K562 (cell line): ENCODE measurements at regions not wholly inside any gene's neighbourhood (a gene's known extent, or its start where the extent isn't known, plus 50 kb on each side); places are given as distances from the start of the nearest gene placed in this dataset.

Experiments
- ATF2 ChIP-seq: sonication (generic); formaldehyde crosslinking; IDR thresholded peaks from 2 replicates; pipeline ENCODE4 v1.8.1; 2022; ENCODE audit warnings: missing genetic modification reagents
- BDP1 ChIP-seq: IDR thresholded peaks from 3 replicates; pipeline ENCODE4 v1.6.1; 2011; ENCODE audit not compliant: insufficient read length, insufficient read depth
- CHD2 ChIP-seq: IDR thresholded peaks from 2 replicates; pipeline ENCODE4 v1.6.1; 2011; ENCODE audit warnings: low read depth, low read length
- CHD4 ChIP-seq: fragments of 200-600 bp; sonication (generic); IDR thresholded peaks from 3 replicates; pipeline ENCODE4 v1.6.1; 2012; ENCODE audit warnings: low read depth, mild to moderate bottlenecking, mixed read lengths, low read length, inconsistent platforms; ENCODE audit not compliant: insufficient read depth, insufficient replicate concordance, poor library complexity, severe bottlenecking
- DPF2 ChIP-seq: fragments of 450-650 bp; IDR thresholded peaks from 2 replicates; pipeline ENCODE4 v1.6.1; 2016
- GABPB2 ChIP-seq: fragments of 250-450 bp; sonication (Bioruptor Pico); conservative IDR thresholded peaks from 2 replicates; pipeline ENCODE4 v1.5.1; 2021; ENCODE audit warnings: mild to moderate bottlenecking
- JUNB ChIP-seq: fragments of 450-650 bp; formaldehyde crosslinking; conservative IDR thresholded peaks from 2 replicates; pipeline ENCODE4 v1.4.0; 2020; ENCODE audit warnings: mild to moderate bottlenecking
- MIER1 ChIP-seq: fragments of 450-650 bp; IDR thresholded peaks from 2 replicates; pipeline ENCODE4 v1.6.1; 2016; ENCODE audit warnings: antibody characterized with exemption, mild to moderate bottlenecking, low read depth
- NBN ChIP-seq: fragments of 450-650 bp; IDR thresholded peaks from 2 replicates; pipeline ENCODE4 v1.6.1; 2016; ENCODE audit warnings: low read depth, mild to moderate bottlenecking
- PRDM10 ChIP-seq: fragments of 450-650 bp; IDR thresholded peaks from 2 replicates; pipeline ENCODE4 v1.6.1; 2018; ENCODE audit not compliant: partially characterized antibody
- RUNX1 ChIP-seq: sonication (generic); IDR thresholded peaks from 2 replicates; pipeline ENCODE4 v1.6.1; 2016; ENCODE audit warnings: antibody characterized with exemption, low read depth
- ZNF239 ChIP-seq: fragments of 250-450 bp; sonication (Bioruptor Pico); IDR thresholded peaks from 2 replicates; pipeline ENCODE4 v1.4.0; 2020; ENCODE audit warnings: mild to moderate bottlenecking
- ZNF263 ChIP-seq: sonication (generic); formaldehyde crosslinking; IDR thresholded peaks from 2 replicates; pipeline ENCODE4 v1.8.0; 2022; ENCODE audit warnings: mild to moderate bottlenecking, missing genetic modification reagents, borderline replicate concordance
- ZNF354B ChIP-seq: fragments of 250-450 bp; sonication (Bioruptor Pico); IDR thresholded peaks from 2 replicates; pipeline ENCODE4 v1.4.0; 2020
- ZNF766 ChIP-seq: fragments of 200-800 bp; sonication (Bioruptor generic); conservative IDR thresholded peaks from 2 replicates; pipeline ENCODE4 v1.6.1; 2016; ENCODE audit warnings: missing genetic modification characterization, missing compliant biosample characterization
- TF ChIP-seq, protein P1 (sequence below), 2 experiments: fragments of 450-650 bp; conservative IDR thresholded peaks; 2 replicates each; pipeline ENCODE4 v1.6.1; 2017; ENCODE audit warnings: mild to moderate bottlenecking in 2 of 2, moderate library complexity in 2 of 2
- TF ChIP-seq, protein P2 (sequence below), 2 experiments: fragments of 450-650 bp in 1 of 2; sonication (generic) in 1 of 2; formaldehyde crosslinking in 1 of 2; IDR thresholded peaks in 1 of 2; conservative IDR thresholded peaks in 1 of 2; 2 replicates each; pipeline versions ENCODE4 v1.6.1 to v1.8.1; 2016 to 2023; ENCODE audit warnings: mild to moderate bottlenecking in 2 of 2, moderate library complexity in 2 of 2, inconsistent platforms in 1 of 2, missing genetic modification reagents in 1 of 2

DNA sequence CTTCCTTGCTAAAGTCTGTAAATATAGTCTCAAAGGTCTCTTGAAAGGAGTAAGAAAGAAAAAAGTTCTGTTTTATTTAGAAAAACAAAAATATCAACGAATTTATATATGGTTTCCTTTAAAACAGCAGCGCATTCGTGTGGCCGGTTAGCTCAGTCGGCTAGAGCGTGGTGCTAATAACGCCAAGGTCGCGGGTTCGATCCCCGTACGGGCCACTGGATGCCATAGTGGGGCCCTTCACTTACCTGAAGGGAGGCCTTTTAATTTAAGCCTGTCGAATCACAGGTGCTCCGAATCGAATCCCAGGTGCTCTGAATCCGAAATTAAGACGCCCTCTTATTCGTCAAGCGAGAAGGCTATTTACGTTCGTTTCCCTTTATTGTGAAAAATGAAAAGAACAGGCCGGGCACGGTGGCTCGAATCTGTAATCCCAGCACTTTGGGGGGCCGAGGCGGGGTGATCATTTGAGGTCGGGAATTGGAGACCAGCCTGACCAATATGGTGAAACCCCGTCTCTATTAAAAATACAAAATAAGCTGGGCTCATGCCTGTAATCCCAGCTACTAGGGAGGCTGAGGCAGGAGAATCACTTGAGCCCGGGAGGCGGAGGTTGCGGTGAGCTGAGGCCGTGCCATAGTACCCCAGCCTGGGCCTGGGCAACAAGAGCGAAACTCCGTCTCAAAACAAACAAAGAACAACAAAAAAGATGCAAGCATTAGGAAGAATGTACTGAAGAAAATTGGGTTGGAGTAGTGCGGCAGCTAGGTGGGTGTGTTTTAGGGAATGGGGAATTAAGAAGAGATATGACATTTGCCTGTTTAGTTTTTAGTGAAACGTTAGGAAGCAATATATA, 195.8 kb upstream of the ZNF184 start (continued):
- TF ChIP-seq CHD4 (peak; percentile 84), BDP1 (peak; percentile 45), PRDM10 (no peak), NBN (0 out of 2 replicates have a peak, but pooled peaks have one; percentile 35), DPF2 (peak; percentile 46), ZNF354B (no peak), ZNF263 (CRISPR knock-in tag) (no peak), GABPB2 (CRISPR knock-in tag) (no peak), ATF2 (CRISPR knock-in tag) (no peak), ZNF239 (CRISPR knock-in tag) (no peak), MIER1 (0 out of 2 replicates have a peak, but pooled peaks have one; percentile 59), CHD2 (no peak), JUNB (CRISPR knock-in tag) (no peak), RUNX1 (no peak), ZNF766 (CRISPR knock-in tag) (no peak)
- TF ChIP-seq, protein P1, sequence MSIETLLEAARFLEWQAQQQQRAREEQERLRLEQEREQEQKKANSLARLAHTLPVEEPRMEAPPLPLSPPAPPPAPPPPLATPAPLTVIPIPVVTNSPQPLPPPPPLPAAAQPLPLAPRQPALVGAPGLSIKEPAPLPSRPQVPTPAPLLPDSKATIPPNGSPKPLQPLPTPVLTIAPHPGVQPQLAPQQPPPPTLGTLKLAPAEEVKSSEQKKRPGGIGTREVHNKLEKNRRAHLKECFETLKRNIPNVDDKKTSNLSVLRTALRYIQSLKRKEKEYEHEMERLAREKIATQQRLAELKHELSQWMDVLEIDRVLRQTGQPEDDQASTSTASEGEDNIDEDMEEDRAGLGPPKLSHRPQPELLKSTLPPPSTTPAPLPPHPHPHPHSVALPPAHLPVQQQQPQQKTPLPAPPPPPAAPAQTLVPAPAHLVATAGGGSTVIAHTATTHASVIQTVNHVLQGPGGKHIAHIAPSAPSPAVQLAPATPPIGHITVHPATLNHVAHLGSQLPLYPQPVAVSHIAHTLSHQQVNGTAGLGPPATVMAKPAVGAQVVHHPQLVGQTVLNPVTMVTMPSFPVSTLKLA (conservative IDR thresholded peaks at IDR 0.05): no peak; a peak in 1 of 4 replicates
- TF ChIP-seq, protein P2, sequence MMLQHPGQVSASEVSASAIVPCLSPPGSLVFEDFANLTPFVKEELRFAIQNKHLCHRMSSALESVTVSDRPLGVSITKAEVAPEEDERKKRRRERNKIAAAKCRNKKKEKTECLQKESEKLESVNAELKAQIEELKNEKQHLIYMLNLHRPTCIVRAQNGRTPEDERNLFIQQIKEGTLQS (IDR thresholded peaks at IDR 0.05): no peak
- TF ChIP-seq, protein P2 (CRISPR knock-in tag; conservative IDR thresholded peaks at IDR 0.05): no peak
